Spleen (tissue), 11 donors: ENCODE measurements at regions not wholly inside any gene's neighbourhood (a gene's known extent, or its start where the extent isn't known, plus 50 kb on each side); places are given as distances from the start of the nearest gene placed in this dataset.

Experiments
- DNase-seq: peaks from one replicate; pipeline ENCODE4 v3.0.0-alpha.2; 2020
- H3K27ac ChIP-seq, 8 donors: fragments of 200-600 bp; sonication (generic) in 7 of 8; 1 replicate in 4 of 8; 2 replicates in 4 of 8; pipeline versions ENCODE4 v1.5.0 to v1.8.0; 2016 to 2021; ENCODE audit warnings: inconsistent platforms in 4 of 8, mild to moderate bottlenecking in 4 of 8, moderate library complexity in 1 of 8
- H3K27me3 ChIP-seq, 7 donors: fragments of 200-600 bp; sonication (generic) in 6 of 7; replicated peaks in 1 of 7; 1 replicate in 4 of 7; 2 replicates in 3 of 7; pipeline versions ENCODE4 v1.5.0 to v1.8.0; 2016 to 2021; ENCODE audit warnings: inconsistent platforms in 3 of 7, mild to moderate bottlenecking in 1 of 7
- H3K36me3 ChIP-seq, 6 donors: fragments of 200-600 bp; sonication (generic) in 5 of 6; 1 replicate in 4 of 6; 2 replicates in 2 of 6; pipeline versions ENCODE4 v1.5.0 to v1.8.0; 2016 to 2021; ENCODE audit warnings: inconsistent platforms in 2 of 6
- H3K4me1 ChIP-seq, 6 donors: fragments of 200-600 bp; sonication (generic) in 5 of 6; 1 replicate in 3 of 6; 2 replicates in 3 of 6; pipeline versions ENCODE4 v1.5.0 to v1.8.0; 2016 to 2021; ENCODE audit warnings: inconsistent platforms in 3 of 6
- H3K4me3 ChIP-seq, 8 donors: fragments of 200-600 bp; sonication (generic) in 7 of 8; 1 replicate in 4 of 8; 2 replicates in 4 of 8; pipeline versions ENCODE4 v1.5.0 to v1.8.0; 2016 to 2021; ENCODE audit warnings: inconsistent platforms in 4 of 8, mild to moderate bottlenecking in 4 of 8, moderate library complexity in 2 of 8
- H3K9me3 ChIP-seq, 8 donors: fragments of 200-600 bp; sonication (generic) in 7 of 8; 1 replicate in 4 of 8; 2 replicates in 4 of 8; pipeline versions ENCODE4 v1.5.0 to v1.8.0; 2016 to 2021; ENCODE audit warnings: inconsistent platforms in 4 of 8
- POLR2A ChIP-seq, 3 donors: fragments of 450-650 bp; IDR thresholded peaks; one replicate each; pipeline ENCODE4 v1.5.1; 2017; ENCODE audit warnings: antibody characterized with exemption in 3 of 3, mild to moderate bottlenecking in 1 of 3
- POLR2AphosphoS5 ChIP-seq, 3 donors: sonication (generic); formaldehyde crosslinking; IDR thresholded peaks; one replicate each; pipeline ENCODE4 v1.5.1; 2017; ENCODE audit warnings: antibody characterized with exemption in 3 of 3
- WGBS, 5 donors: extraction: QIAGEN DNeasy Blood & Tissue Kit in 3 of 5; methylation state at CpG; one replicate each; pipeline versions ENCODE4 v1.1.5 to v1.1.7; 2013 to 2018; 5-methylcytosine and 5-hydroxymethylcytosine counted together
- intact Hi-C: fragments of 100-400 bp; cut with DNase I; formaldehyde crosslinking; loops from one replicate; pipeline ENCODE4 v1.15.0; 2023; ENCODE audit warnings: low total_unique reads
- TF ChIP-seq, protein P1 (sequence below), 11 experiments: fragments of 200-600 bp in 7 of 11; fragments of 450-650 bp in 4 of 11; sonication (generic) in 4 of 11; IDR thresholded peaks in 8 of 11; conservative IDR thresholded peaks in 3 of 11; 1 replicate in 7 of 11; 2 replicates in 4 of 11; pipeline versions ENCODE4 v1.4.0 to v1.8.0; 2016 to 2021; ENCODE audit warnings: antibody characterized with exemption in 11 of 11, inconsistent platforms in 4 of 11, mild to moderate bottlenecking in 1 of 11
- donor health status: healthy with polysubstance abuse.
- donor health status: DM: no; HTN: no; CAD: no; lungs with moderate emphysema.
- donor health status: DM: no; HTN: no; CAD: no.
- donor health status: Bipolar disorder and iron deficiency.
- donor health status: healthy.
- donor health status: DM: no; HTN: no; CAD: no.
- donor health status: DM: yes; HTN: yes; CAD: no.

- WGBS, 5 donors: 67 to 84% (median 77%) methylated on average over 9 to 11 of the region's 11 CpGs
- Histone ChIP-seq H3K27me3 (peaks cover 0 to 5% (median 0%) of the 10 kb centered on the region in 7 donors), H3K9me3 (no peaks in the 10 kb centered on the region), H3K36me3 (no peaks in the 10 kb centered on the region), H3K4me3 (no peak overlapping the region), H3K4me1 (no peaks in the 10 kb centered on the region), H3K27ac (no peak overlapping the region)
- TF ChIP-seq POLR2A (IDR thresholded peaks at IDR 0.05) (no peak), POLR2AphosphoS5 (IDR thresholded peaks at IDR 0.05) (no peak)
- TF ChIP-seq, protein P1, sequence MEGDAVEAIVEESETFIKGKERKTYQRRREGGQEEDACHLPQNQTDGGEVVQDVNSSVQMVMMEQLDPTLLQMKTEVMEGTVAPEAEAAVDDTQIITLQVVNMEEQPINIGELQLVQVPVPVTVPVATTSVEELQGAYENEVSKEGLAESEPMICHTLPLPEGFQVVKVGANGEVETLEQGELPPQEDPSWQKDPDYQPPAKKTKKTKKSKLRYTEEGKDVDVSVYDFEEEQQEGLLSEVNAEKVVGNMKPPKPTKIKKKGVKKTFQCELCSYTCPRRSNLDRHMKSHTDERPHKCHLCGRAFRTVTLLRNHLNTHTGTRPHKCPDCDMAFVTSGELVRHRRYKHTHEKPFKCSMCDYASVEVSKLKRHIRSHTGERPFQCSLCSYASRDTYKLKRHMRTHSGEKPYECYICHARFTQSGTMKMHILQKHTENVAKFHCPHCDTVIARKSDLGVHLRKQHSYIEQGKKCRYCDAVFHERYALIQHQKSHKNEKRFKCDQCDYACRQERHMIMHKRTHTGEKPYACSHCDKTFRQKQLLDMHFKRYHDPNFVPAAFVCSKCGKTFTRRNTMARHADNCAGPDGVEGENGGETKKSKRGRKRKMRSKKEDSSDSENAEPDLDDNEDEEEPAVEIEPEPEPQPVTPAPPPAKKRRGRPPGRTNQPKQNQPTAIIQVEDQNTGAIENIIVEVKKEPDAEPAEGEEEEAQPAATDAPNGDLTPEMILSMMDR (IDR thresholded peaks at IDR 0.05 in 8 of 11, conservative IDR thresholded peaks at IDR 0.05 in 3 of 11): no peak
- intact Hi-C loops: no loop called here
- no peak for DNase-seq
These were observed 68.6 kb upstream of the ITGA11 start for GRCh38 chr15:68500363-68501258.

- Histone ChIP-seq H3K9me3 (no peaks in the 10 kb centered on the region), H3K4me1 (no peaks in the 10 kb centered on the region), H3K4me3 (no peak overlapping the region), H3K27me3 (peaks cover 0 to 5% (median 0%) of the 10 kb centered on the region in 7 donors), H3K36me3 (no peaks in the 10 kb centered on the region), H3K27ac (no peak overlapping the region)
- WGBS, 5 donors: 79 to 96% (median 91%) methylated on average over 1 to 4 of the region's 4 CpGs
- TF ChIP-seq POLR2AphosphoS5 (IDR thresholded peaks at IDR 0.05) (no peak), POLR2A (IDR thresholded peaks at IDR 0.05) (no peak)
- TF ChIP-seq, protein P1 (IDR thresholded peaks at IDR 0.05 in 8 of 11, conservative IDR thresholded peaks at IDR 0.05 in 3 of 11): no peak
- intact Hi-C loops: no loop called here
- DNase-seq: no peak
These were observed 69.3 kb upstream of the ITGA11 start for GRCh38 chr15:68501259-68501591.

GRCh38 chr15:68501616-68502015, 69.7 kb upstream of the ITGA11 start:
- intact Hi-C loops: no loop called here

GRCh38 chr15:68502398-68502901, 70.5 kb upstream of the ITGA11 start:
- H3K4me3 ChIP-seq: no peak overlapping the region
- H3K27ac ChIP-seq: no peak overlapping the region
- intact Hi-C loops: no loop called here
- peaks cover 0 to 5% (median 0%) of the 10 kb centered on the region in 7 donors for H3K27me3 ChIP-seq
- no peaks in the 10 kb centered on the region for H3K9me3 ChIP-seq
- no peak for DNase-seq
- H3K36me3 ChIP-seq: no peaks in the 10 kb centered on the region
- H3K4me1 ChIP-seq: no peaks in the 10 kb centered on the region
- 86 to 100% (median 90%) methylated on average over 5 to 11 of the region's 11 CpGs for WGBS, 5 donors
- TF ChIP-seq POLR2AphosphoS5 (IDR thresholded peaks at IDR 0.05): no peak
- TF ChIP-seq, protein P1 (IDR thresholded peaks at IDR 0.05 in 8 of 11, conservative IDR thresholded peaks at IDR 0.05 in 3 of 11): no peak
- TF ChIP-seq POLR2A (IDR thresholded peaks at IDR 0.05): no peak

More at GRCh38 chr15:68501616-68502015, 69.7 kb upstream of the ITGA11 start:
- H3K27me3 ChIP-seq: peaks cover 0 to 5% (median 0%) of the 10 kb centered on the region in 7 donors
- H3K9me3 ChIP-seq: no peaks in the 10 kb centered on the region
- H3K4me3 ChIP-seq: no peak overlapping the region
- H3K27ac ChIP-seq: no peak overlapping the region
- no peak for DNase-seq
- 65 to 90% (median 78%) methylated on average over 2 of the region's 2 CpGs for whole genome bisulfite sequencing, 5 donors
- TF ChIP-seq POLR2A (IDR thresholded peaks at IDR 0.05): no peak
- TF ChIP-seq, protein P1 (IDR thresholded peaks at IDR 0.05 in 8 of 11, conservative IDR thresholded peaks at IDR 0.05 in 3 of 11): no peak
- TF ChIP-seq POLR2AphosphoS5 (IDR thresholded peaks at IDR 0.05): no peak
- no peaks in the 10 kb centered on the region for H3K36me3 ChIP-seq
- H3K4me1 ChIP-seq: no peaks in the 10 kb centered on the region
